ENCODE measurements at regions not wholly inside any gene's neighbourhood (a gene's known extent, or its start where the extent isn't known, plus 50 kb on each side); places are given as distances from the start of the nearest gene placed in this dataset.

- in situ Hi-C loops (cut with HindIII; ENCODE audit: low sequenced_read_pairs): no loop called here
- no peak for DNase-seq (ENCODE audit: low read depth, low spot score)
- no peak for TF ChIP-seq CTCF (IDR thresholded peaks at IDR 0.05; ENCODE audit: low read depth, low read length)
- H3K4me3 ChIP-seq (ENCODE audit: low read depth, low read length): no peak overlapping the region
These were observed 363.3 kb upstream of the CDH4 start for GRCh38 chr20:60888771-60889170.

GRCh38 chr20:60892095-60892813, 359.8 kb upstream of the CDH4 start:
- DNase-seq (ENCODE audit: low read depth, low spot score): no peak
- no peak for TF ChIP-seq CTCF (IDR thresholded peaks at IDR 0.05; ENCODE audit: low read depth, low read length)

DNA sequence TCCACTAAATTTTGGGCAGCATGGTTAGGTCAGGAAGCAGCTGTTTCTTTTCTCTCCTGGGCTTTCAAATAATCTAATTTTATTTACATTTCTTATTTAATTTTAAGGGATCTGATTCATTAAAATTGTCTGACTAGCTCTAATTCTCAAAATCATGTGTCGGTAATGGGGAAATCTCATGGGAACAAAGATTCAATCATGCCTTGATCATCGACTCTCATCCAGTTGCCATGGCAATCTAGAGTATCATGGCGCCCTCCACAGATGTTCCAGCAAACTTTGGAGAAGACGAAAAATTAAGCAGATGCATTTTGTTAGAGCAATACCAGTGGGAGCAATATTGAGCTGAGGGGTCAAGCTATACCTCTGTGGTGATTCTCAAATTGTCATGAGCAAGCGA, 358.0 kb upstream of the CDH4 start:
- H3K4me3 ChIP-seq (ENCODE audit: low read depth, low read length): no peak overlapping the region
- no peak for TF ChIP-seq CTCF (IDR thresholded peaks at IDR 0.05; ENCODE audit: low read depth, low read length)
- in situ Hi-C loops (cut with HindIII; ENCODE audit: low sequenced_read_pairs): no loop called here
- no peak for DNase-seq (ENCODE audit: low read depth, low spot score)

More at GRCh38 chr20:60892095-60892813, 359.8 kb upstream of the CDH4 start:
- no peak overlapping the region for H3K4me3 ChIP-seq (ENCODE audit: low read depth, low read length)
- in situ Hi-C loops (cut with HindIII; ENCODE audit: low sequenced_read_pairs): no loop called here

- no peak for DNase-seq (ENCODE audit: low read depth, low spot score)
- TF ChIP-seq CTCF (IDR thresholded peaks at IDR 0.05; ENCODE audit: low read depth, low read length): no peak
- no peak overlapping the region for H3K4me3 ChIP-seq (ENCODE audit: low read depth, low read length)
- in situ Hi-C loops (cut with HindIII; ENCODE audit: low sequenced_read_pairs): no loop called here
These were observed 356.5 kb upstream of the CDH4 start for GRCh38 chr20:60895363-60896079.

DNA sequence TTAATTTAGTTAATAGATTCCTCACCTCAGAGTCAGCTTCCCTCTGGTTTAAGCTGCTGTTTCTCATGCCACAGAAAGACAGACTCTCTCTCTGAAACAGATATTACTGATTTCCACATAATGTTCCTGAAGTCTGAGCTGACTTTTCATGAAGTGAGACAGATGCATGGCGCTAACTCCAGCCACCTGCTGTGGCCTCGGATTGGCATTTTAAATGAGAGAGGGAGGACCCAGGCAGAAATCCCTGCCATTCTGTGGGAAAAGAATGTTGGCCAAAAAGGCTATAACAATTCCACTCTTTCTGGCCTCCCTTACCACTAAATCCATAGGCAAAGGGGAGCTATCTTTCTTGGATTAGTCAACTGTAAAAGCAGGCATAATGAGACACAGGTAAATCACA, 354.1 kb upstream of the CDH4 start:
- in situ Hi-C loops (cut with HindIII; ENCODE audit: low sequenced_read_pairs): no loop called here

DNA sequence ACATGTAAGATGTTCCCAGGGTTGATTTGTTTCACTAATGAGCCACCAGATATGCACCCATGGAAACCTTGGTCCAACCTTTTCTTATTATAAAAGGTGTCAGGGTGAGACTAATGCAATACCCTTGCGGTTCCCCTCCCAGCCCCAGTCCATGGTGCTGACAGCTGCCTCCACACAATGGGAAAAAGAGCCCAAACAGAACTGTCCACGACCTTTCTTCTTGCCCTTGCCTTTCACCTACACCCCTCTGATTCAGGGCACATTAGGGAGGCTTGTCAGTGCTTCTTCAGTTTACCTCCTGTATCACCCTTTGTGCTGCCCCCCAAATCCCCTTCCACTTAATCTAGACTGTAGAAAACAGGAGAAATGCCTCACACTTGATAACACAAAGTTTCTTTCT, 352.7 kb upstream of the CDH4 start:
- H3K4me3 ChIP-seq (ENCODE audit: low read depth, low read length): no peak overlapping the region
- in situ Hi-C loops (cut with HindIII; ENCODE audit: low sequenced_read_pairs): no loop called here
- no peak for DNase-seq (ENCODE audit: low read depth, low spot score)
- no peak for TF ChIP-seq CTCF (IDR thresholded peaks at IDR 0.05; ENCODE audit: low read depth, low read length)

More for the DNA sequence above, 354.1 kb upstream of the CDH4 start:
- TF ChIP-seq CTCF (IDR thresholded peaks at IDR 0.05; ENCODE audit: low read depth, low read length): no peak
- H3K4me3 ChIP-seq (ENCODE audit: low read depth, low read length): no peak overlapping the region
- no peak for DNase-seq (ENCODE audit: low read depth, low spot score)
